ENCODE measurements at regions not wholly inside any gene's neighbourhood (a gene's known extent, or its start where the extent isn't known, plus 50 kb on each side); places are given as distances from the start of the nearest gene placed in this dataset.

- TF ChIP-seq EP300 (IDR thresholded peaks at IDR 0.05), result no peak
- TF ChIP-seq CTCF (IDR thresholded peaks at IDR 0.05), result no peak
- no peak for TF ChIP-seq POLR2AphosphoS5 (IDR thresholded peaks at IDR 0.05)
- TF ChIP-seq POLR2A (IDR thresholded peaks at IDR 0.05), result no peak
- Histone ChIP-seq H3K9me3 (no peaks in the 10 kb centered on the region), H3K27me3 (peaks cover 25% of the 10 kb centered on the region), H3K27ac (no peak overlapping the region), H3K36me3 (no peaks in the 10 kb centered on the region), H3K4me1 (no peaks in the 10 kb centered on the region), H3K4me3 (no peak overlapping the region)
- 85% methylated on average over 2 of the region's 2 CpGs for WGBS
- DNase-seq (ENCODE audit: low spot score in 2 of 2), result no peak
Observed at GRCh38 chr17:33689725-33690124, 396.6 kb upstream of the ASIC2 start.

- no peaks in the 10 kb centered on the region for H3K9me3 ChIP-seq
- no peaks in the 10 kb centered on the region for H3K36me3 ChIP-seq
- H3K27ac ChIP-seq, result no peak overlapping the region
- H3K27me3 ChIP-seq, result peaks cover 49% of the 10 kb centered on the region
- DNase-seq (ENCODE audit: low spot score in 2 of 2), result no peak
- H3K4me3 ChIP-seq, result no peak overlapping the region
- TF ChIP-seq POLR2A (IDR thresholded peaks at IDR 0.05) (no peak), POLR2AphosphoS5 (IDR thresholded peaks at IDR 0.05) (no peak), CTCF (IDR thresholded peaks at IDR 0.05) (no peak), EP300 (IDR thresholded peaks at IDR 0.05) (no peak)
- H3K4me1 ChIP-seq, result no peaks in the 10 kb centered on the region
Observed at GRCh38 chr17:33695431-33695830, 402.3 kb upstream of the ASIC2 start.

- no peak overlapping the region for H3K27ac ChIP-seq
- H3K4me1 ChIP-seq, result no peaks in the 10 kb centered on the region
- no peak for DNase-seq (ENCODE audit: low spot score in 2 of 2)
- TF ChIP-seq EP300 (IDR thresholded peaks at IDR 0.05) (no peak), POLR2AphosphoS5 (IDR thresholded peaks at IDR 0.05) (no peak), CTCF (IDR thresholded peaks at IDR 0.05) (no peak), POLR2A (IDR thresholded peaks at IDR 0.05) (no peak)
- H3K27me3 ChIP-seq, result peaks cover 54% of the 10 kb centered on the region
- H3K9me3 ChIP-seq, result no peaks in the 10 kb centered on the region
- WGBS, result 50% methylated on average over 6 of the region's 6 CpGs
- H3K36me3 ChIP-seq, result no peaks in the 10 kb centered on the region
- no peak overlapping the region for H3K4me3 ChIP-seq
Observed at GRCh38 chr17:33696102-33696501, 403.0 kb upstream of the ASIC2 start.

GRCh38 chr17:33697557-33697956, 404.5 kb upstream of the ASIC2 start:
- H3K27me3 ChIP-seq, result peaks cover 58% of the 10 kb centered on the region
- no peak overlapping the region for H3K4me3 ChIP-seq
- 79% methylated on average over 1 of the region's 1 CpG for WGBS
- no peak overlapping the region for H3K27ac ChIP-seq
- no peak for TF ChIP-seq CTCF (IDR thresholded peaks at IDR 0.05)
- TF ChIP-seq POLR2AphosphoS5 (IDR thresholded peaks at IDR 0.05), result no peak
- TF ChIP-seq EP300 (IDR thresholded peaks at IDR 0.05), result no peak
- TF ChIP-seq POLR2A (IDR thresholded peaks at IDR 0.05), result no peak
- no peaks in the 10 kb centered on the region for H3K36me3 ChIP-seq
- no peaks in the 10 kb centered on the region for H3K9me3 ChIP-seq
- no peak for DNase-seq (ENCODE audit: low spot score in 2 of 2)
- no peaks in the 10 kb centered on the region for H3K4me1 ChIP-seq

- WGBS, result 88% methylated on average over 6 of the region's 6 CpGs
- H3K27me3 ChIP-seq, result peaks cover 33% of the 10 kb centered on the region
- TF ChIP-seq POLR2AphosphoS5 (IDR thresholded peaks at IDR 0.05), result no peak
- no peak for TF ChIP-seq EP300 (IDR thresholded peaks at IDR 0.05)
- no peak for TF ChIP-seq POLR2A (IDR thresholded peaks at IDR 0.05)
- no peak for TF ChIP-seq CTCF (IDR thresholded peaks at IDR 0.05)
- no peak overlapping the region for H3K27ac ChIP-seq
- H3K4me3 ChIP-seq, result no peak overlapping the region
- DNase-seq (ENCODE audit: low spot score in 2 of 2), result no peak
- no peaks in the 10 kb centered on the region for H3K4me1 ChIP-seq
- no peaks in the 10 kb centered on the region for H3K36me3 ChIP-seq
- H3K9me3 ChIP-seq, result no peaks in the 10 kb centered on the region
Observed at GRCh38 chr17:33701910-33702309, 408.8 kb upstream of the ASIC2 start.
